Stimulated activated CD8-positive, alpha-beta memory T cell treated with anti-CD3 and anti-CD28 coated beads, Interleukin-15, amount 100 ng/mL, for 4 hours (primary cell): ENCODE measurements at regions not wholly inside any gene's neighbourhood (a gene's known extent, or its start where the extent isn't known, plus 50 kb on each side); places are given as distances from the start of the nearest gene placed in this dataset.

Experiments
- DNase-seq, 2 donors: peaks; one replicate each; pipeline ENCODE4 v3.0.0-alpha.2; 2020; ENCODE audit warnings: low read depth in 2 of 2

- DNase-seq = no peak
Observed at GRCh38 chr9:95756986-95757385, 118.5 kb upstream of the ERCC6L2 start.

- DNase-seq = no peak
Observed at GRCh38 chr9:95756101-95756500, 119.4 kb upstream of the ERCC6L2 start.

GRCh38 chr9:95755421-95755730, 120.1 kb upstream of the ERCC6L2 start:
- no peak for DNase-seq

GRCh38 chr9:95754533-95755420, 120.7 kb upstream of the ERCC6L2 start:
- no peak for DNase-seq

GRCh38 chr9:95753762-95754465, 121.6 kb upstream of the ERCC6L2 start:
- no peak for DNase-seq

GRCh38 chr9:95752129-95752731, 123.3 kb upstream of the ERCC6L2 start:
- no peak for DNase-seq

GRCh38 chr9:95751520-95751790, 124.0 kb upstream of the ERCC6L2 start:
- DNase-seq = no peak

GRCh38 chr9:95750725-95751519, 124.6 kb upstream of the ERCC6L2 start:
- DNase-seq = no peak

- no peak for DNase-seq
Observed at GRCh38 chr9:95749493-95749892, 126.0 kb upstream of the ERCC6L2 start.

- no peak for DNase-seq
Observed at GRCh38 chr9:95746408-95747180, 128.9 kb upstream of the ERCC6L2 start.

GRCh38 chr9:95742821-95743220, 132.7 kb upstream of the ERCC6L2 start:
- no peak for DNase-seq

GRCh38 chr9:95741631-95742030, 133.9 kb upstream of the ERCC6L2 start:
- DNase-seq = no peak

GRCh38 chr9:95740217-95741004, 135.1 kb upstream of the ERCC6L2 start:
- DNase-seq = no peak

- DNase-seq = no peak
Observed at GRCh38 chr9:95738438-95738837, 137.1 kb upstream of the ERCC6L2 start.

- no peak for DNase-seq
Observed at GRCh38 chr9:95736891-95737522, 138.5 kb upstream of the ERCC6L2 start.

- DNase-seq = no peak
Observed at GRCh38 chr9:95736370-95736769, 139.1 kb upstream of the ERCC6L2 start.

GRCh38 chr9:95735701-95736100, 139.8 kb upstream of the ERCC6L2 start:
- DNase-seq = no peak

GRCh38 chr9:95733741-95734666, 141.5 kb upstream of the ERCC6L2 start:
- DNase-seq = no peak
